ENCODE measurements at regions not wholly inside any gene's neighbourhood (a gene's known extent, or its start where the extent isn't known, plus 50 kb on each side); places are given as distances from the start of the nearest gene placed in this dataset.

GRCh38 chr20:22464312-22465003, 119.9 kb downstream of the FOXA2 start:
- Mint-ChIP-seq H3K27me3 (ENCODE audit: low read depth) (peaks cover 87% of the 10 kb centered on the region), H3K27ac (ENCODE audit: unreplicated experiment) (no peak overlapping the region), H3K4me1 (no peaks in the 10 kb centered on the region), H3K4me3 (no peak overlapping the region), H3K36me3 (ENCODE audit: low read depth) (no peaks in the 10 kb centered on the region), H3K9me3 (no peaks in the 10 kb centered on the region)
- no peak for DNase-seq (ENCODE audit: low read depth, low spot score)
- TF ChIP-seq CTCF (conservative IDR thresholded peaks at IDR 0.05), result no peak

GRCh38 chr20:22462975-22463914, 121.1 kb downstream of the FOXA2 start:
- H3K36me3 Mint-ChIP-seq (ENCODE audit: low read depth), result no peaks in the 10 kb centered on the region
- DNase-seq (ENCODE audit: low read depth, low spot score), result no peak
- H3K9me3 Mint-ChIP-seq, result no peaks in the 10 kb centered on the region
- TF ChIP-seq CTCF (conservative IDR thresholded peaks at IDR 0.05), result no peak
- H3K4me1 Mint-ChIP-seq, result no peaks in the 10 kb centered on the region
- peaks cover 87% of the 10 kb centered on the region for H3K27me3 Mint-ChIP-seq (ENCODE audit: low read depth)
- no peak overlapping the region for H3K27ac Mint-ChIP-seq (ENCODE audit: unreplicated experiment)
- no peak overlapping the region for H3K4me3 Mint-ChIP-seq

- TF ChIP-seq CTCF (conservative IDR thresholded peaks at IDR 0.05), result no peak
- Mint-ChIP-seq H3K4me1 (no peaks in the 10 kb centered on the region), H3K27ac (ENCODE audit: unreplicated experiment) (no peak overlapping the region), H3K9me3 (no peaks in the 10 kb centered on the region), H3K36me3 (ENCODE audit: low read depth) (no peaks in the 10 kb centered on the region), H3K4me3 (no peak overlapping the region), H3K27me3 (ENCODE audit: low read depth) (peaks cover 93% of the 10 kb centered on the region)
- DNase-seq (ENCODE audit: low read depth, low spot score), result no peak
Measured at GRCh38 chr20:22460803-22461202, 123.6 kb downstream of the FOXA2 start.

- Mint-ChIP-seq H3K36me3 (ENCODE audit: low read depth) (no peaks in the 10 kb centered on the region), H3K4me1 (no peaks in the 10 kb centered on the region), H3K4me3 (no peak overlapping the region), H3K27me3 (ENCODE audit: low read depth) (peaks cover 93% of the 10 kb centered on the region), H3K9me3 (no peaks in the 10 kb centered on the region), H3K27ac (ENCODE audit: unreplicated experiment) (no peak overlapping the region)
- no peak for TF ChIP-seq CTCF (conservative IDR thresholded peaks at IDR 0.05)
- no peak for DNase-seq (ENCODE audit: low read depth, low spot score)
Measured at GRCh38 chr20:22460231-22460630, 124.1 kb downstream of the FOXA2 start.

GRCh38 chr20:22459754-22460153, 124.6 kb downstream of the FOXA2 start:
- no peak for TF ChIP-seq CTCF (conservative IDR thresholded peaks at IDR 0.05)
- no peaks in the 10 kb centered on the region for H3K9me3 Mint-ChIP-seq
- H3K36me3 Mint-ChIP-seq (ENCODE audit: low read depth), result no peaks in the 10 kb centered on the region
- H3K27ac Mint-ChIP-seq (ENCODE audit: unreplicated experiment), result no peak overlapping the region
- H3K27me3 Mint-ChIP-seq (ENCODE audit: low read depth), result peaks cover 93% of the 10 kb centered on the region
- no peak for DNase-seq (ENCODE audit: low read depth, low spot score)
- H3K4me3 Mint-ChIP-seq, result no peak overlapping the region
- H3K4me1 Mint-ChIP-seq, result no peaks in the 10 kb centered on the region

Data from neural crest cell (in vitro differentiated cells).